Hepatic stellate cell (primary cell): ENCODE measurements at regions not wholly inside any gene's neighbourhood (a gene's known extent, or its start where the extent isn't known, plus 50 kb on each side); places are given as distances from the start of the nearest gene placed in this dataset.

Experiments used
- DNase-seq: peaks from one replicate; pipeline ENCODE4 v3.0.0; 2011; ENCODE audit warnings: low spot score

- DNase-seq: no peak
Measured at GRCh38 chr20:7346562-7346961, 579.1 kb downstream of the BMP2 start.

- no peak for DNase-seq
Measured at GRCh38 chr20:7347409-7347808, 579.9 kb downstream of the BMP2 start.

- no peak for DNase-seq
Measured at GRCh38 chr20:7348253-7348652, 580.8 kb downstream of the BMP2 start.

- DNase-seq: no peak
Measured at GRCh38 chr20:7352165-7352564, 584.7 kb downstream of the BMP2 start.

GRCh38 chr20:7355051-7355450 lies 585.2 kb downstream of the HAO1 start:
- DNase-seq: no peak

- DNase-seq: no peak
Measured at GRCh38 chr20:7358670-7359069, 581.6 kb downstream of the HAO1 start.

- no peak for DNase-seq
Measured at GRCh38 chr20:7359739-7360138, 580.5 kb downstream of the HAO1 start.

GRCh38 chr20:7361321-7361720 lies 578.9 kb downstream of the HAO1 start:
- DNase-seq: no peak

- no peak for DNase-seq
Measured at GRCh38 chr20:7361931-7362330, 578.3 kb downstream of the HAO1 start.

- no peak for DNase-seq
Measured at GRCh38 chr20:7362601-7363000, 577.7 kb downstream of the HAO1 start.

GRCh38 chr20:7366189-7366588 lies 574.1 kb downstream of the HAO1 start:
- DNase-seq: no peak

GRCh38 chr20:7371518-7372163 lies 568.6 kb downstream of the HAO1 start:
- DNase-seq: no peak

GRCh38 chr20:7375905-7376304 lies 564.4 kb downstream of the HAO1 start:
- no peak for DNase-seq

- no peak for DNase-seq
Measured at GRCh38 chr20:7378864-7379605, 561.2 kb downstream of the HAO1 start.

- no peak for DNase-seq
Measured at GRCh38 chr20:7379621-7380220, 560.5 kb downstream of the HAO1 start.

GRCh38 chr20:7383216-7383615 lies 557.0 kb downstream of the HAO1 start:
- no peak for DNase-seq

GRCh38 chr20:7387638-7388193 lies 552.5 kb downstream of the HAO1 start:
- DNase-seq: no peak

- DNase-seq: no peak
Measured at GRCh38 chr20:7389216-7389615, 551.0 kb downstream of the HAO1 start.

GRCh38 chr20:7392542-7393206 lies 547.6 kb downstream of the HAO1 start:
- no peak for DNase-seq

- no peak for DNase-seq
Measured at GRCh38 chr20:7399114-7399513, 541.1 kb downstream of the HAO1 start.

GRCh38 chr20:7399575-7399974 lies 540.7 kb downstream of the HAO1 start:
- no peak for DNase-seq

- no peak for DNase-seq
Measured at GRCh38 chr20:7406671-7407070, 533.6 kb downstream of the HAO1 start.

GRCh38 chr20:7410150-7410549 lies 530.1 kb downstream of the HAO1 start:
- no peak for DNase-seq
